ENCODE measurements at regions not wholly inside any gene's neighbourhood (a gene's known extent, or its start where the extent isn't known, plus 50 kb on each side); places are given as distances from the start of the nearest gene placed in this dataset.

DNA sequence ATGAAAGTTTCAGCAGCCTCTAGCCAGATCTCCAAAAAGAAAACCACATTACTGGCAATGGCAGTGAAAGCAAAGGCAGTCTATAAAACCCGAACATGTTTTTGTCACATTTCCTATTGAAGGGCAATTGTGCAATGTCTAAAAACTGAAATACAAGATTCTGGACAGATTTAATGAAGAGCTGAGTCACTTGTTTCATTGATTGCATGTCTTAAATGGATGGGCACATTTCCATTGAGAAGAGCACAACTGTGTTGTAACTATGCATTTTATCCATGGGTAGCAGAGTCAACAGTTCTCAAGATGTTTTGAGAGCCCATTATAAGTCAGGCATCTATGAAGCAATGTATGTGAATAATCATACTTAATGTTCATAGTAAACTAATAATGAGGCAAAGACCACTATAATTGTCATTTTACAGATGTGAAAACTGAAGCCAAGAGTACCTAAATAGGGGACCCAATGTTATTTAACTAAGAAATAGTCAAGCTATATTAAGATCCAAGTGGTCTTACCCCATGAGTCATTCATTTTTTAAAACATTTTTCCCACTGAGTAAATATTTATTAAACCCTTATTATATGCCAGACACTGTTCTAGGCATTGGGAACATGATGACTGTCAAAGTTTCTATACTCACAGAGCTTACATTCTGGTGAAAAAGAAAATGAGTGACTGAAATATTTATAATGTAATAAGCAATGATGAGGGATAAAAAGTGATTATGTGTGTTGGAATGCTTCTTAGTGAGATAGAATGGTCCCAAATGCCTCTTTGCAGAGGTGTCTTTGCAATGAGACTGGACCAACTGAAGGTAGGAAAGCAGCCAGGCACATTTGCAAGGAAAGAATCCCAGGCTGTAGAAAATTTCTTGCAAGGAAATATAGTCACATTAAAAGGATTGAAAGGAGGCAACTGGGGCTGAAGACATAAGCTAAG, 818.9 kb upstream of the ACVR2A start:
- TF ChIP-seq, protein P1, sequence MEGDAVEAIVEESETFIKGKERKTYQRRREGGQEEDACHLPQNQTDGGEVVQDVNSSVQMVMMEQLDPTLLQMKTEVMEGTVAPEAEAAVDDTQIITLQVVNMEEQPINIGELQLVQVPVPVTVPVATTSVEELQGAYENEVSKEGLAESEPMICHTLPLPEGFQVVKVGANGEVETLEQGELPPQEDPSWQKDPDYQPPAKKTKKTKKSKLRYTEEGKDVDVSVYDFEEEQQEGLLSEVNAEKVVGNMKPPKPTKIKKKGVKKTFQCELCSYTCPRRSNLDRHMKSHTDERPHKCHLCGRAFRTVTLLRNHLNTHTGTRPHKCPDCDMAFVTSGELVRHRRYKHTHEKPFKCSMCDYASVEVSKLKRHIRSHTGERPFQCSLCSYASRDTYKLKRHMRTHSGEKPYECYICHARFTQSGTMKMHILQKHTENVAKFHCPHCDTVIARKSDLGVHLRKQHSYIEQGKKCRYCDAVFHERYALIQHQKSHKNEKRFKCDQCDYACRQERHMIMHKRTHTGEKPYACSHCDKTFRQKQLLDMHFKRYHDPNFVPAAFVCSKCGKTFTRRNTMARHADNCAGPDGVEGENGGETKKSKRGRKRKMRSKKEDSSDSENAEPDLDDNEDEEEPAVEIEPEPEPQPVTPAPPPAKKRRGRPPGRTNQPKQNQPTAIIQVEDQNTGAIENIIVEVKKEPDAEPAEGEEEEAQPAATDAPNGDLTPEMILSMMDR (IDR thresholded peaks at IDR 0.05), result no peak
- no peak for TF ChIP-seq POLR2A (IDR thresholded peaks at IDR 0.05)
